H9 (cell line): ENCODE measurements at regions not wholly inside any gene's neighbourhood (a gene's known extent, or its start where the extent isn't known, plus 50 kb on each side); places are given as distances from the start of the nearest gene placed in this dataset.

Experiments used
- DNase-seq: peaks from one replicate; pipeline ENCODE4 v3.0.0-alpha.2; 2017
- H2AFZ ChIP-seq: one replicate; pipeline ENCODE4 v1.6.1; 2013; ENCODE audit warnings: mild to moderate bottlenecking, low read length, control low read depth, moderate library complexity
- H2AK5ac ChIP-seq: 2 replicates; pipeline ENCODE4 v1.6.1; 2013; ENCODE audit warnings: low read length, control low read depth, mixed read lengths; ENCODE audit not compliant: insufficient read length
- H2BK120ac ChIP-seq: one replicate; pipeline ENCODE4 v1.6.1; 2013; ENCODE audit warnings: low read depth, mild to moderate bottlenecking, low read length, control low read depth, inconsistent platforms; ENCODE audit not compliant: poor library complexity, severe bottlenecking
- H2BK12ac ChIP-seq: 2 replicates; pipeline ENCODE4 v1.6.1; 2013; ENCODE audit warnings: low read length, control low read depth, mixed read lengths, low read depth; ENCODE audit not compliant: insufficient read length
- H2BK15ac ChIP-seq: 2 replicates; pipeline ENCODE4 v1.6.1; 2013; ENCODE audit warnings: low read depth, low read length, control low read depth
- H2BK20ac ChIP-seq: one replicate; pipeline ENCODE4 v1.6.1; 2013; ENCODE audit warnings: low read depth, mild to moderate bottlenecking, low read length, control low read depth, inconsistent platforms; ENCODE audit not compliant: poor library complexity, severe bottlenecking
- H2BK5ac ChIP-seq: 2 replicates; pipeline ENCODE4 v1.6.1; 2013; ENCODE audit warnings: low read length, control low read depth, mixed read lengths; ENCODE audit not compliant: insufficient read length
- H3K14ac ChIP-seq: 2 replicates; pipeline ENCODE4 v1.6.1; 2013; ENCODE audit warnings: low read length, control low read depth; ENCODE audit not compliant: insufficient read depth
- H3K18ac ChIP-seq: 2 replicates; pipeline ENCODE4 v1.6.1; 2013; ENCODE audit warnings: low read depth, mild to moderate bottlenecking, mixed read lengths, low read length, control low read depth; ENCODE audit not compliant: insufficient read length
- H3K23ac ChIP-seq: 2 replicates; pipeline ENCODE4 v1.6.1; 2013; ENCODE audit warnings: low read length, control low read depth, mixed read lengths, low read depth; ENCODE audit not compliant: insufficient read length
- H3K23me2 ChIP-seq: 2 replicates; pipeline ENCODE4 v1.6.1; 2013; ENCODE audit warnings: low read depth, mild to moderate bottlenecking, mixed read lengths, low read length, control low read depth; ENCODE audit not compliant: insufficient read length, poor library complexity, severe bottlenecking
- H3K27ac ChIP-seq: 2 replicates; pipeline ENCODE4 v1.5.1; 2013; ENCODE audit warnings: low read length, control low read depth, mixed read lengths, low read depth; ENCODE audit not compliant: insufficient read length
- H3K27me3 ChIP-seq: 2 replicates; pipeline ENCODE4 v1.6.1; 2013; ENCODE audit warnings: low read length, control low read depth, inconsistent platforms; ENCODE audit not compliant: insufficient read depth
- H3K4ac ChIP-seq: 2 replicates; pipeline ENCODE4 v1.6.1; 2013; ENCODE audit warnings: low read depth, mild to moderate bottlenecking, control low read depth, inconsistent platforms, low read length, moderate library complexity
- H3K4me1 ChIP-seq: 2 replicates; pipeline ENCODE4 v1.6.1; 2013; ENCODE audit warnings: low read length, control low read depth, inconsistent platforms; ENCODE audit not compliant: insufficient read depth
- H3K4me2 ChIP-seq: 2 replicates; pipeline ENCODE4 v1.6.1; 2013; ENCODE audit warnings: low read length, control low read depth, mixed read lengths; ENCODE audit not compliant: insufficient read length, insufficient read depth
- H3K56ac ChIP-seq: 2 replicates; pipeline ENCODE4 v1.6.1; 2013; ENCODE audit warnings: low read depth, mild to moderate bottlenecking, mixed read lengths, low read length, control low read depth; ENCODE audit not compliant: insufficient read length
- H3K79me1 ChIP-seq: 2 replicates; pipeline ENCODE4 v1.6.1; 2013; ENCODE audit warnings: low read depth, mild to moderate bottlenecking, moderate library complexity, low read length, control low read depth, inconsistent platforms; ENCODE audit not compliant: insufficient read depth, poor library complexity, severe bottlenecking
- H3K79me2 ChIP-seq: 2 replicates; pipeline ENCODE4 v1.6.1; 2013; ENCODE audit warnings: low read length, control low read depth, inconsistent platforms; ENCODE audit not compliant: insufficient read depth
- H3K9ac ChIP-seq: 2 replicates; pipeline ENCODE4 v1.6.1; 2013; ENCODE audit warnings: low read length, control low read depth, mixed read lengths; ENCODE audit not compliant: insufficient read length; ENCODE audit errors: extremely low read depth
- H3K9me3 ChIP-seq: one replicate; pipeline ENCODE4 v1.6.1; 2013; ENCODE audit warnings: low read depth, low read length, inconsistent platforms; ENCODE audit not compliant: control insufficient read depth
- H3T11ph ChIP-seq: one replicate; pipeline ENCODE4 v1.6.1; 2013; ENCODE audit warnings: mild to moderate bottlenecking, low read length, control low read depth, inconsistent platforms
- H4K20me1 ChIP-seq: one replicate; pipeline ENCODE4 v1.6.1; 2013; ENCODE audit not compliant: control insufficient read depth, insufficient read length, insufficient read depth
- H4K5ac ChIP-seq: 2 replicates; pipeline ENCODE4 v1.6.1; 2013; ENCODE audit warnings: low read depth, mild to moderate bottlenecking, mixed read lengths, low read length, control low read depth; ENCODE audit not compliant: insufficient read length
- H4K8ac ChIP-seq: replicated peaks from 2 replicates; pipeline ENCODE4 v1.6.1; 2013; ENCODE audit warnings: low read length, control low read depth, mixed read lengths, low read depth; ENCODE audit not compliant: insufficient read length
- H4K91ac ChIP-seq: 2 replicates; pipeline ENCODE4 v1.6.1; 2013; ENCODE audit warnings: low read depth, mild to moderate bottlenecking, moderate library complexity, mixed read lengths, low read length, control low read depth; ENCODE audit not compliant: insufficient read length
- H3K27ac Mint-ChIP-seq, 3 experiments: 2 replicates in 2 of 3; 3 replicates in 1 of 3; pipeline ENCODE4 v1.8.0; 2020 to 2021; ENCODE audit warnings: mixed read lengths in 3 of 3, mild to moderate bottlenecking in 1 of 3, moderate library complexity in 1 of 3
- H3K27me3 Mint-ChIP-seq: 2 replicates; pipeline ENCODE4 v1.8.0; 2021; ENCODE audit warnings: low read depth, mild to moderate bottlenecking, moderate library complexity, mixed read lengths
- H3K36me3 Mint-ChIP-seq, 3 experiments: 2 replicates in 2 of 3; 3 replicates in 1 of 3; pipeline ENCODE4 v1.8.0; 2020 to 2021; ENCODE audit warnings: low read depth in 3 of 3, mixed read lengths in 3 of 3; ENCODE audit not compliant: insufficient read depth in 1 of 3
- H3K4me1 Mint-ChIP-seq, 2 experiments: 2 replicates each; pipeline ENCODE4 v1.8.0; 2020; ENCODE audit warnings: mixed read lengths in 2 of 2
- H3K4me3 Mint-ChIP-seq, 2 experiments: 2 replicates in 1 of 2; 3 replicates in 1 of 2; pipeline ENCODE4 v1.8.0; 2020 to 2021; ENCODE audit warnings: mild to moderate bottlenecking in 2 of 2, mixed read lengths in 2 of 2, moderate library complexity in 1 of 2
- H3K9me3 Mint-ChIP-seq, 2 experiments: 2 replicates in 1 of 2; 3 replicates in 1 of 2; pipeline ENCODE4 v1.8.0; 2020; ENCODE audit warnings: mild to moderate bottlenecking in 2 of 2, mixed read lengths in 2 of 2, moderate library complexity in 1 of 2
- WGBS: extraction: QIAGEN DNeasy Blood & Tissue Kit; methylation state at CpG from one replicate; pipeline ENCODE4 v1.1.7; 2013; ENCODE audit warnings: missing lambda C conversion rate, low lambda C conversion rate, mixed read lengths; ENCODE audit not compliant: insufficient read length; ENCODE audit errors: extremely low coverage; 5-methylcytosine and 5-hydroxymethylcytosine counted together
- TF ChIP-seq, protein P1 (sequence below): fragments of 200-600 bp; sonication (generic); conservative IDR thresholded peaks from 3 replicates; pipeline ENCODE4 v1.8.0; 2021; ENCODE audit warnings: antibody characterized with exemption, mild to moderate bottlenecking

DNA sequence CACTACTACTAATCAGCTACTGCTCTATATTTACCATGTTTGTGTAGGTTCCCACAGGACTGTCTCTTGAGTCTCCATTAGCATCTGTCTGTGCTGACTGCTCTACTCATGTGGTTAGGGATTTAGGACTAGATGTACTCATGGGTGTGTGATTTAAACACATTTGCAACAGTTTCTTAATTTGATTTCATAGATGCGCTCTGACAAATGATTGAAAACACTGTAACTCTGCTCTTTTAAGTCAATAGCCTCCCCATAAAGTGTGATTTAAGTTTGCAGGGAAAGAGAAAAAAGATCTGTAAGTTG lies 809.3 kb downstream of the NCAM2 start:
- H3K4me1 Mint-ChIP-seq, result peaks cover 0 to 3% of the 10 kb centered on the region in 2 experiments; a peak in 2 of 4 replicates
- DNase-seq, result no peak
- Histone ChIP-seq H3K56ac (no peak overlapping the region), H3K27me3 (no peaks in the 10 kb centered on the region), H2AK5ac (no peak overlapping the region), H2BK5ac (no peak overlapping the region), H3T11ph (no peak overlapping the region), H3K27ac (no peak overlapping the region), H4K91ac (no peak overlapping the region), H3K4me1 (no peaks in the 10 kb centered on the region), H4K20me1 (no peaks in the 10 kb centered on the region), H3K23ac (no peak overlapping the region), H3K9ac (no peak overlapping the region), H3K4ac (no peak overlapping the region), H2BK120ac (no peak overlapping the region), H4K8ac (no peak overlapping the region), H3K14ac (no peak overlapping the region), H4K5ac (no peak overlapping the region), H2BK20ac (no peak overlapping the region), H3K23me2 (no peaks in the 10 kb centered on the region), H2AFZ (no peak overlapping the region), H3K9me3 (no peaks in the 10 kb centered on the region), H2BK15ac (no peak overlapping the region), H3K79me1 (no peaks in the 10 kb centered on the region), H3K79me2 (no peaks in the 10 kb centered on the region), H3K4me2 (no peak overlapping the region), H3K18ac (no peak overlapping the region), H2BK12ac (no peak overlapping the region)
- TF ChIP-seq, protein P1, sequence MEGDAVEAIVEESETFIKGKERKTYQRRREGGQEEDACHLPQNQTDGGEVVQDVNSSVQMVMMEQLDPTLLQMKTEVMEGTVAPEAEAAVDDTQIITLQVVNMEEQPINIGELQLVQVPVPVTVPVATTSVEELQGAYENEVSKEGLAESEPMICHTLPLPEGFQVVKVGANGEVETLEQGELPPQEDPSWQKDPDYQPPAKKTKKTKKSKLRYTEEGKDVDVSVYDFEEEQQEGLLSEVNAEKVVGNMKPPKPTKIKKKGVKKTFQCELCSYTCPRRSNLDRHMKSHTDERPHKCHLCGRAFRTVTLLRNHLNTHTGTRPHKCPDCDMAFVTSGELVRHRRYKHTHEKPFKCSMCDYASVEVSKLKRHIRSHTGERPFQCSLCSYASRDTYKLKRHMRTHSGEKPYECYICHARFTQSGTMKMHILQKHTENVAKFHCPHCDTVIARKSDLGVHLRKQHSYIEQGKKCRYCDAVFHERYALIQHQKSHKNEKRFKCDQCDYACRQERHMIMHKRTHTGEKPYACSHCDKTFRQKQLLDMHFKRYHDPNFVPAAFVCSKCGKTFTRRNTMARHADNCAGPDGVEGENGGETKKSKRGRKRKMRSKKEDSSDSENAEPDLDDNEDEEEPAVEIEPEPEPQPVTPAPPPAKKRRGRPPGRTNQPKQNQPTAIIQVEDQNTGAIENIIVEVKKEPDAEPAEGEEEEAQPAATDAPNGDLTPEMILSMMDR, result no peak
- peaks cover 0 to 3% of the 10 kb centered on the region in 2 experiments; a peak in 3 of 5 replicates for H3K9me3 Mint-ChIP-seq
- peaks cover 0 to 1% (median 0%) of the 10 kb centered on the region in 3 experiments; a peak in 3 of 7 replicates for H3K36me3 Mint-ChIP-seq
- H3K27me3 Mint-ChIP-seq, result no peaks in the 10 kb centered on the region
- WGBS, result no CpG with 5 or more reads among the region's 1 CpG
- H3K4me3 Mint-ChIP-seq, result no peak overlapping the region
- no peak overlapping the region for H3K27ac Mint-ChIP-seq
